ENCODE measurements at regions not wholly inside any gene's neighbourhood (a gene's known extent, or its start where the extent isn't known, plus 50 kb on each side); places are given as distances from the start of the nearest gene placed in this dataset.

- Histone ChIP-seq H3K4me2 (ENCODE audit: insufficient read depth, low read length) (no peak overlapping the region), H3K9ac (ENCODE audit: insufficient read depth in 1 of 2, low read depth in 2 of 2, low read length in 2 of 2) (no peak overlapping the region), H3K9me1 (ENCODE audit: control insufficient read depth, insufficient read depth, low read length) (no peaks in the 10 kb centered on the region), H3K79me2 (ENCODE audit: control insufficient read depth, insufficient read depth, low read length) (no peaks in the 10 kb centered on the region), H4K20me1 (replicated peaks; ENCODE audit: control insufficient read depth, insufficient read depth, low read length) (no peaks in the 10 kb centered on the region), H2AFZ (ENCODE audit: low read depth, low read length) (no peak overlapping the region), H3K27me3 (ENCODE audit: control insufficient read depth in 2 of 2, insufficient read depth in 2 of 2, low read length in 2 of 2) (no peaks in the 10 kb centered on the region), H3K4me3 (no peak overlapping the region), H3K36me3 (ENCODE audit: control insufficient read depth, insufficient read depth, low read length) (no peaks in the 10 kb centered on the region), H3K4me1 (replicated peaks in 1 of 2; ENCODE audit: control insufficient read depth in 2 of 2, insufficient read depth in 2 of 2, low read length in 2 of 2) (peaks cover 0 to 3% of the 10 kb centered on the region in 2 experiments; a peak in 2 of 5 replicates), H3K27ac (ENCODE audit: extremely low read depth, low read depth, low read length) (no peak overlapping the region), H3K9me3 (replicated peaks; ENCODE audit: control insufficient read depth, insufficient read depth, low read depth, low read length) (no peaks in the 10 kb centered on the region)
- ChIA-PET POLR2A (no interaction called here), CTCF (ENCODE audit: low intra/inter-chr PET ratio) (interaction anchor here (0.6 kb wide), 1 partner anchor 307 kb away, joined by 3 read pairs; no protein-coding TSS in a partner anchor)
- ATAC-seq (no peak), DNase-seq (ENCODE audit: extremely low read depth in 1 of 4, low spot score in 3 of 4) (no peak), FAIRE-seq (no peak)
- WGBS (ENCODE audit: insufficient coverage, low coverage, missing lambda C conversion rate): 27% methylated on average over 2 of the region's 3 CpGs
- no TSS peak for BruUV-seq (replicated peaks)
- intact Hi-C loops (cut with micrococcal nuclease) (loop anchor here (5.0 to 10.0 kb wide), 2 partner anchors 87 to 139 kb away; no protein-coding TSS in a partner anchor), in situ Hi-C loops (cut with MboI) (no loop called here)
- TF ChIP-seq, protein P1, sequence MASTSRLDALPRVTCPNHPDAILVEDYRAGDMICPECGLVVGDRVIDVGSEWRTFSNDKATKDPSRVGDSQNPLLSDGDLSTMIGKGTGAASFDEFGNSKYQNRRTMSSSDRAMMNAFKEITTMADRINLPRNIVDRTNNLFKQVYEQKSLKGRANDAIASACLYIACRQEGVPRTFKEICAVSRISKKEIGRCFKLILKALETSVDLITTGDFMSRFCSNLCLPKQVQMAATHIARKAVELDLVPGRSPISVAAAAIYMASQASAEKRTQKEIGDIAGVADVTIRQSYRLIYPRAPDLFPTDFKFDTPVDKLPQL (IDR thresholded peaks at IDR 0.05; ENCODE audit: extremely low read depth, insufficient read length): no peak
- TF ChIP-seq ETV6 (IDR thresholded peaks at IDR 0.05; ENCODE audit: borderline replicate concordance in 1 of 2, low read depth in 2 of 2, low read length in 1 of 2): no peak
- no peak for TF ChIP-seq ETV6 (CRISPR knock-in tag; IDR thresholded peaks at IDR 0.05; ENCODE audit: borderline replicate concordance)
- no peak for TF ChIP-seq KAT8 (IDR thresholded peaks at IDR 0.05; ENCODE audit: low read depth)
- TF ChIP-seq ZNF175 (CRISPR knock-in tag; IDR thresholded peaks at IDR 0.05; ENCODE audit: low read depth): no peak
- TF ChIP-seq NCOA4 (IDR thresholded peaks at IDR 0.05; ENCODE audit: partially characterized antibody): no peak
- TF ChIP-seq NR2C2 (CRISPR knock-in tag; IDR thresholded peaks at IDR 0.05): no peak
- no peak for TF ChIP-seq NR2C2 (tag; IDR thresholded peaks at IDR 0.05)
- no peak for TF ChIP-seq BMI1 (IDR thresholded peaks at IDR 0.05; ENCODE audit: low read length)
- TF ChIP-seq SIX5 (IDR thresholded peaks at IDR 0.05; ENCODE audit: borderline replicate concordance in 1 of 2, insufficient read depth in 1 of 2, low read depth in 1 of 2, low read length in 2 of 2): no peak
- TF ChIP-seq MAFF (IDR thresholded peaks at IDR 0.05; ENCODE audit: low read length): no peak
- no peak for TF ChIP-seq TEAD1 (CRISPR knock-in tag; IDR thresholded peaks at IDR 0.05)
Observed at GRCh38 chr20:22474224-22474623, 110.1 kb downstream of the FOXA2 start.

All from K562 (cell line).